HL-60 (cell line): ENCODE measurements at regions not wholly inside any gene's neighbourhood (a gene's known extent, or its start where the extent isn't known, plus 50 kb on each side); places are given as distances from the start of the nearest gene placed in this dataset.
"Not testable (repeated sequence)": the region's sequence is repeated elsewhere in the genome, so short reads cannot be mapped to it uniquely, and the experiment has no call there.

Source experiments
- DNase-seq, 2 experiments: peaks; one replicate each; pipeline ENCODE4 v3.0.0-alpha.2; 2010 to 2020; ENCODE audit warnings: low read depth in 1 of 2, low spot score in 1 of 2
- H3K27ac ChIP-seq: fragments of 250-450 bp; sonication (Bioruptor Pico); replicated peaks from 2 replicates; pipeline ENCODE4 v1.5.1; 2020; ENCODE audit warnings: mild to moderate bottlenecking, moderate library complexity
- H3K27me3 ChIP-seq: fragments of 250-450 bp; sonication (Bioruptor Pico); 2 replicates; pipeline ENCODE4 v1.5.1; 2021; ENCODE audit warnings: mild to moderate bottlenecking, moderate library complexity; ENCODE audit not compliant: insufficient read depth, poor library complexity, severe bottlenecking
- H3K4me3 ChIP-seq: replicated peaks from 2 replicates; pipeline ENCODE4 v1.5.1; 2011; ENCODE audit warnings: mild to moderate bottlenecking, control low read depth, low read length; ENCODE audit not compliant: insufficient read depth
- GABPA ChIP-seq: IDR thresholded peaks from 2 replicates; pipeline ENCODE4 v1.6.1; 2012; ENCODE audit warnings: low read depth
- POLR2AphosphoS5 ChIP-seq: IDR thresholded peaks from 2 replicates; pipeline ENCODE4 v1.6.1; 2012; ENCODE audit warnings: low read depth
- REST ChIP-seq: IDR thresholded peaks from 2 replicates; pipeline ENCODE4 v1.6.1; 2012; ENCODE audit warnings: low read depth; ENCODE audit not compliant: insufficient replicate concordance
- SPI1 ChIP-seq: IDR thresholded peaks from 2 replicates; pipeline ENCODE4 v1.6.1; 2012; ENCODE audit warnings: low read depth, mild to moderate bottlenecking, borderline replicate concordance
- TF ChIP-seq, protein P1 (sequence below): IDR thresholded peaks from one replicate; pipeline ENCODE4 v1.5.1; 2011; ENCODE audit warnings: low read length, control low read depth, inconsistent platforms; ENCODE audit not compliant: insufficient read depth

DNA sequence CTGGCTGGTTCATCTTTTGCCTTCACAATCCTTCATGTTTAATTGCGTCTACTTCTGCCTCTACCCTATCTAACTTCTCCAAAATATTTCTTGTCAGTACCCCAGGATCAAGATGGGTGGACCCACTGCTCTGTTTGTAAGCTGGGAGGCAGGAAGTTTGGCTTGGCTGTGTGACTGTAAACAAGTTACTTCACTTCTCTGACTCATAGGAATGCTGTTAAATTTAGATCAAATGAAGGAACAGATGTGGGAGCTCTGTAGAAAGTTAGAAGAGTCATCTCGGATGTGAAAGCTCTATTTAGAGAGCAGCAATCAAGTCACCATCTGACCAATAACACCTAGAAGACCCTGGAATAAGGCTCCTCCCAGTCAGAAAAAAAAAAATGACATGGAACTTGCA is 55.2 kb upstream of the MRTFB start:
- H3K27ac ChIP-seq, result no peak overlapping the region
- no peaks in the 10 kb centered on the region for H3K27me3 ChIP-seq
- no peak overlapping the region for H3K4me3 ChIP-seq
- DNase-seq, result no peak
- no peak for TF ChIP-seq POLR2AphosphoS5
- no peak for TF ChIP-seq SPI1
- no peak for TF ChIP-seq REST
- TF ChIP-seq, protein P1, sequence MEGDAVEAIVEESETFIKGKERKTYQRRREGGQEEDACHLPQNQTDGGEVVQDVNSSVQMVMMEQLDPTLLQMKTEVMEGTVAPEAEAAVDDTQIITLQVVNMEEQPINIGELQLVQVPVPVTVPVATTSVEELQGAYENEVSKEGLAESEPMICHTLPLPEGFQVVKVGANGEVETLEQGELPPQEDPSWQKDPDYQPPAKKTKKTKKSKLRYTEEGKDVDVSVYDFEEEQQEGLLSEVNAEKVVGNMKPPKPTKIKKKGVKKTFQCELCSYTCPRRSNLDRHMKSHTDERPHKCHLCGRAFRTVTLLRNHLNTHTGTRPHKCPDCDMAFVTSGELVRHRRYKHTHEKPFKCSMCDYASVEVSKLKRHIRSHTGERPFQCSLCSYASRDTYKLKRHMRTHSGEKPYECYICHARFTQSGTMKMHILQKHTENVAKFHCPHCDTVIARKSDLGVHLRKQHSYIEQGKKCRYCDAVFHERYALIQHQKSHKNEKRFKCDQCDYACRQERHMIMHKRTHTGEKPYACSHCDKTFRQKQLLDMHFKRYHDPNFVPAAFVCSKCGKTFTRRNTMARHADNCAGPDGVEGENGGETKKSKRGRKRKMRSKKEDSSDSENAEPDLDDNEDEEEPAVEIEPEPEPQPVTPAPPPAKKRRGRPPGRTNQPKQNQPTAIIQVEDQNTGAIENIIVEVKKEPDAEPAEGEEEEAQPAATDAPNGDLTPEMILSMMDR, result no peak
- TF ChIP-seq GABPA, result no peak

DNA sequence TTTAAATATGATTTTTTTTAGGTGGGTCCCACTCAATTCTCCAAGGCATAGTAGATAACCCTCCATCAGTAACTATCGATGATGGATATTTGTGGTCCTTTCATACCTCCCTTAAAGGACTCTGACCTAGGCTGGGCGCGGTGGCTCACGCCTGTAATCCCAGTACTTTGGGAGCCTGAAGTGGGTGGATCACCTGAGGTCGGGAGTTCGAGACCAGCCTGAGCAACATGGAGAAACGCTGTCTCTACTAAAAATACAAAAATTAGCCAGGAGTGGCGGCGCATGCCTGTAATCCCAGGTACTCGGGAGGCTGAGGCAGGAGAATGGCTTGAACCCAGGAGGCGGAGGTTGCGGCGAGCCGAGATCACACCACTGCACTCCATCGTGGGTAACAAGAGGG is 54.8 kb upstream of the MRTFB start:
- not testable (repeated sequence) for H3K27me3 ChIP-seq, H3K4me3 ChIP-seq, H3K27ac ChIP-seq, DNase-seq

DNA sequence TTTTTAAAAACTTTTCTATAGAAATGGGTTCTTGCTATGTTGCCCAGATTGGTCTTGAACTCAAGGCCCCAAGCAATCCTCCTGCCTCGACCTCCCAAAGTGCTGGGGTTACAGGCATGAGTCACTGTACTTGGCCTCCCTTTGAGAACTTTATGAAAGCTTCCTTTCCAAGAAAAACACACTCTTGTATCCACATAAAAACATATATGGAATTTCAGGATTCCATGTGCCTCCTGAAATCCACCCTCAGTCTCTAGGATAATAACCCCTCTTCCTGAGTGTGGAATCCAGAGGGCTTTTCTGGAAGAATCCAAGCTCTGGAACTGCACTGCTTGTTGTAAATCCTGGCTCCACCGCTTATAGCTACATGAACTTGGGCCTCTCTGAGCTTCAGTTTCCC is 53.2 kb upstream of the MRTFB start:
- TF ChIP-seq POLR2AphosphoS5 (no peak), REST (no peak), SPI1 (no peak), GABPA (no peak)
- TF ChIP-seq, protein P1, result no peak
- no peak overlapping the region for H3K4me3 ChIP-seq

GRCh38 chr16:14018851-14019250 is 52.3 kb upstream of the MRTFB start:
- H3K27ac ChIP-seq, result no peak overlapping the region
- no peaks in the 10 kb centered on the region for H3K27me3 ChIP-seq
- DNase-seq, result no peak
- TF ChIP-seq POLR2AphosphoS5, result no peak
- TF ChIP-seq REST, result no peak
- TF ChIP-seq GABPA, result no peak
- TF ChIP-seq, protein P1, result no peak
- TF ChIP-seq SPI1, result no peak
- no peak overlapping the region for H3K4me3 ChIP-seq

More for the DNA sequence above, 53.2 kb upstream of the MRTFB start:
- Histone ChIP-seq H3K27me3 (no peaks in the 10 kb centered on the region), H3K27ac (no peak overlapping the region)
- DNase-seq, result no peak
